ENCODE measurements at regions not wholly inside any gene's neighbourhood (a gene's known extent, or its start where the extent isn't known, plus 50 kb on each side); places are given as distances from the start of the nearest gene placed in this dataset.
A peak's percentile ranks its signal among the peaks of the same experiment; 100 is the strongest.

- Mint-ChIP-seq H3K4me3 (no peak overlapping the region), H3K36me3 (no peaks in the 10 kb centered on the region), H3K4me1 (no peaks in the 10 kb centered on the region), H3K27me3 (peaks cover 1% of the 10 kb centered on the region), H3K27ac (no peak overlapping the region), H3K9me3 (peaks cover 0 to 3% (median 2%) of the 10 kb centered on the region in 3 donors)
Observed at GRCh38 chr20:24891546-24892393, 57.3 kb upstream of the CST7 start.

GRCh38 chr20:24892522-24892921 is 56.5 kb upstream of the CST7 start:
- Mint-ChIP-seq H3K4me1 (no peaks in the 10 kb centered on the region), H3K4me3 (no peak overlapping the region), H3K27me3 (peaks cover 1% of the 10 kb centered on the region), H3K9me3 (peaks cover 2 to 3% (median 2%) of the 10 kb centered on the region in 3 donors), H3K27ac (no peak overlapping the region), H3K36me3 (no peaks in the 10 kb centered on the region)

GRCh38 chr20:24892931-24893330 is 56.1 kb upstream of the CST7 start:
- Mint-ChIP-seq H3K36me3 (no peaks in the 10 kb centered on the region), H3K27ac (no peak overlapping the region), H3K4me3 (no peak overlapping the region), H3K4me1 (no peaks in the 10 kb centered on the region), H3K9me3 (peaks cover 2 to 6% (median 3%) of the 10 kb centered on the region in 3 donors), H3K27me3 (peaks cover 1% of the 10 kb centered on the region)

GRCh38 chr20:24894488-24894887 is 54.6 kb upstream of the CST7 start:
- H3K27ac Mint-ChIP-seq = no peak overlapping the region

GRCh38 chr20:24894967-24895366 is 54.1 kb upstream of the CST7 start:
- Mint-ChIP-seq H3K4me1 (peaks cover 0 to 2% (median 0%) of the 10 kb centered on the region in 3 donors), H3K27ac (no peak overlapping the region), H3K4me3 (no peak overlapping the region), H3K27me3 (peaks cover 1% of the 10 kb centered on the region), H3K9me3 (peaks cover 0 to 22% (median 9%) of the 10 kb centered on the region in 3 donors), H3K36me3 (no peaks in the 10 kb centered on the region)

More at GRCh38 chr20:24894488-24894887, 54.6 kb upstream of the CST7 start:
- no peaks in the 10 kb centered on the region for H3K36me3 Mint-ChIP-seq
- no peak overlapping the region for H3K4me3 Mint-ChIP-seq
- H3K27me3 Mint-ChIP-seq = peaks cover 1% of the 10 kb centered on the region
- H3K4me1 Mint-ChIP-seq = no peaks in the 10 kb centered on the region
- peaks cover 0 to 17% (median 6%) of the 10 kb centered on the region in 3 donors for H3K9me3 Mint-ChIP-seq

GRCh38 chr20:24895431-24895830 is 53.6 kb upstream of the CST7 start:
- Mint-ChIP-seq H3K9me3 (peaks cover 2 to 22% (median 9%) of the 10 kb centered on the region in 3 donors), H3K36me3 (no peaks in the 10 kb centered on the region), H3K4me1 (peaks cover 0 to 2% (median 0%) of the 10 kb centered on the region in 3 donors), H3K4me3 (no peak overlapping the region), H3K27me3 (peaks cover 1% of the 10 kb centered on the region), H3K27ac (no peak overlapping the region)

GRCh38 chr20:24895898-24896658 is 53.0 kb upstream of the CST7 start:
- no peaks in the 10 kb centered on the region for H3K36me3 Mint-ChIP-seq
- peaks cover 1% of the 10 kb centered on the region for H3K27me3 Mint-ChIP-seq
- H3K27ac Mint-ChIP-seq = no peak overlapping the region
- no peak overlapping the region for H3K4me3 Mint-ChIP-seq
- peaks cover 2 to 22% (median 9%) of the 10 kb centered on the region in 3 donors for H3K9me3 Mint-ChIP-seq
- H3K4me1 Mint-ChIP-seq = peaks cover 0 to 2% (median 0%) of the 10 kb centered on the region in 3 donors

GRCh38 chr20:24896984-24897383 is 52.1 kb upstream of the CST7 start:
- Mint-ChIP-seq H3K4me3 (no peak overlapping the region), H3K4me1 (peaks cover 0 to 2% (median 0%) of the 10 kb centered on the region in 3 donors), H3K9me3 (peaks cover 2 to 22% (median 9%) of the 10 kb centered on the region in 3 donors), H3K27me3 (peaks cover 1% of the 10 kb centered on the region), H3K36me3 (no peaks in the 10 kb centered on the region), H3K27ac (no peak overlapping the region)

- no peak overlapping the region for H3K4me3 Mint-ChIP-seq
- H3K9me3 Mint-ChIP-seq = peaks cover 2 to 22% (median 9%) of the 10 kb centered on the region in 3 donors
- no peak overlapping the region for H3K27ac Mint-ChIP-seq
- no peaks in the 10 kb centered on the region for H3K36me3 Mint-ChIP-seq
- H3K4me1 Mint-ChIP-seq = peaks cover 0 to 2% (median 0%) of the 10 kb centered on the region in 3 donors
- H3K27me3 Mint-ChIP-seq = peaks cover 1% of the 10 kb centered on the region
Observed at GRCh38 chr20:24897974-24898373, 51.1 kb upstream of the CST7 start.

GRCh38 chr20:24899153-24899552 is 49.9 kb upstream of the CST7 start:
- peaks cover 0 to 2% (median 0%) of the 10 kb centered on the region in 3 donors for H3K4me1 Mint-ChIP-seq
- no peaks in the 10 kb centered on the region for H3K36me3 Mint-ChIP-seq
- no peak overlapping the region for H3K27ac Mint-ChIP-seq
- peaks cover under 1% of the 10 kb centered on the region for H3K27me3 Mint-ChIP-seq
- H3K4me3 Mint-ChIP-seq = peak overlapping the region in 1 of 4 donors; percentile 32
- H3K9me3 Mint-ChIP-seq = peaks cover 2 to 22% (median 11%) of the 10 kb centered on the region in 3 donors
